ENCODE measurements at regions not wholly inside any gene's neighbourhood (a gene's known extent, or its start where the extent isn't known, plus 50 kb on each side); places are given as distances from the start of the nearest gene placed in this dataset.
"Not testable (repeated sequence)": the region's sequence is repeated elsewhere in the genome, so short reads cannot be mapped to it uniquely, and the experiment has no call there.

- DNase-seq (ENCODE audit: low read depth): no peak
These were observed 794.4 kb downstream of the CDH18 start for GRCh38 chr5:19193631-19194030.

DNA sequence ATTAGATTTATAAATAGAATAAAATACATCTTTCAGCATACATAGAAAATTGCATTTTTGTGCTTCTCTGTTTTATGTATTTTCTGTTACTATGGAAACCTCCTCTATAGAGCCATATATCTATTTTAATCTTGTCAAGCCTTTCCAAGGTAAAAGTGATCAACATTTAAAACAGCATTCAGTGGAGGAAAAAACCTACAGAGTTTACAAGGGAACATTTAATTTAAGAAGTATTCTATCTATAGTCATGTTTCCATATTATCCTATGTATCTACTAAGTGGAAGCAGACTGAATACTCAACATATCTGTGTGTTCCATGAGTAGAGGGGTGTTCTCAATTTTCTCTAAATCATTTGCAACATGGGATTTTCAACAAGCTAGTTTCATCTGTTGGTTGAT lies 791.4 kb downstream of the CDH18 start:
- no peak for DNase-seq (ENCODE audit: low read depth)

GRCh38 chr5:19200251-19200650 lies 787.7 kb downstream of the CDH18 start:
- no peak for DNase-seq (ENCODE audit: low read depth)

DNA sequence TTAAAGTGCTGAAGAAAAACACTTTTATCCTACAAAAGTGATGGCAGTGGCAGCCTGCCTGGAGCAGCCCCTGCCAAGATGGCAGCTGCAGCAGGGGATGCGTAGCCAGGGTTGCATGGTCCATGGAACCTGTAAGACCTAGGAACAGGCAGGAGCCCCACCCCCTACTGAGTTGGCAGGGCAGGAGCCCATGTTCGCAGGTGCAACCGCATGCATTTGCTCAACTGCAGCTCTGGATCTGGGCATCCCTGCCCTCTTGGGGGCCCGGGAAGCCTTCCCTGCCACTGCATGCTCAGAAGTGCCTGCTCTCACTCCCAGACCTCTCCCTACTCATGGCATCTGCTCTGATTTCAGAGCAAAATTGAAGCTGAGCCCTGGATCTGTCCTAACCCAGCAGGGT lies 779.6 kb downstream of the CDH18 start:
- DNase-seq (ENCODE audit: low read depth): no peak

- no peak for DNase-seq (ENCODE audit: low read depth)
These were observed 777.1 kb downstream of the CDH18 start for GRCh38 chr5:19210886-19211285.

DNA sequence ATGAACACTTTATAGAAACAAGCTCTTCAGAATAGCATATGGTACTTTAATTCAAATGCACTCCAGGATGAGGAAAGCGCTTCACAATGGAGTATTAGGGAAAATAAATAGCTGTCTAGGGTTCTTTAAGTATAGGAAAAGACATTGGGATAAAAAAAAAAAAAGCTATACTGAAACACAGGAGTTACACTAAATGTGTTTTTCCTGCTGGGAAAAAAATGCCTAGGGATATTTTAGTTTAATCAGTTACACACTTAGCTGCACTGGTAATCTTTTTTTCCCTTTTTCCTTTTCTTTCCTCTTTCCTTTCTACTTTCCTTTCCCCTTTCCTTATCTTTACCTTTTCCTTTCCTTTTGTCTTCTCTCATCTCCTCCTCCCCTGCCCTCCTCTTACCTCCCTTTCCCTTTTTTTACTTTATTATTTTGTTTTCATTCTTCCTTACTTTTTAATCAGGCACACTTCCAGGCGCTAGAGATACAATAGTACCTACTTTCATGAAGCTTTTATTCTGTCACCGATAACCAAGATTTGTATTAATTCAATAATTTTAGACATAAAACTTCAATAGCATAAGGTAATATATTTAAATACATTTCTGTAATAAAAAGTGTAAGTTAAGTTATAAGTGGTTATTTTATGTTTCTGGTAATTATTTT lies 758.7 kb downstream of the CDH18 start:
- no peak for DNase-seq (ENCODE audit: low read depth)

- no peak for DNase-seq (ENCODE audit: low read depth)
These were observed 754.4 kb downstream of the CDH18 start for GRCh38 chr5:19233573-19233972.

DNA sequence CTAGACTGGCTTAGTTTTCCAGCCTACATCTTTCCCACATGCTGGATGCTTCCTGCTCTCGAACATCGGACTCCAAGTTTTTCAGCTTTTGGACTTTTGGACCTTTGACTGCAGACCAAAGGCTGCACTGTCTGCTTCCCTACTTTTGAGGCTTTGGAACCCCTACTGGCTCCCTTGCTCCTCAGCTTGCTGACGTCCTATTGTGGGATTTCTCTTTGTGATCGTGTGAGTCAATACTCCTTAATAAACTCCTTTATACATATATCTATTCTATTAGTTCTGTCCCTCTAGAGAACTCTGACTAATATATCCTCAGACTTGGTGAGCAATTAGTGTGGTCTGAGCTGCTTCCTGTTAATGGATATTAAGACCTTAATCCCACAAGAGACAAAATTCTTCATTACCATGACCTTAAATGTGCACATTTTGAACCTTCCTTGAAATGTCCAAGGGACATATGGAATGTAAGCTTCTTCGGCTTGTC lies 752.9 kb downstream of the CDH18 start:
- DNase-seq (ENCODE audit: low read depth): peak; percentile 26

GRCh38 chr5:19240170-19240569 lies 747.8 kb downstream of the CDH18 start:
- peak; percentile 78 for DNase-seq (ENCODE audit: low read depth)

DNA sequence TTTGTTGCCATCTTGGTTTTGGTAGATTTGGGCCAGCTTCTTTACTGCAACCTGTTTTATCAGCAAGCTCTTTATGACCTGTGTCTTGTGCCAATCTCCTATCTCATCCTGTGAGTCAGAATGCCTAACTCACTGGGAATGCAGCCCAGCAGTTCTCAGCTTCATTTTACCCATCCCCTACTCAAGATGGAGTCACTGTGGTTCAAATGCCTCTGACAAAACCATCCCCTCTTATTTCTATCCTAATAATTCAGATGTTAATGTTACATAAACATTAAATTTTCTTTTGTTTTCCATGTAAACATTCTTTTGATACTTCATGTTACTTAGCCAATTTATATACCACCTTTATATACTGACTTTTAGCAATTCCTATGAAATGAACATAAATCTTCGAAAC lies 746.3 kb downstream of the CDH18 start:
- DNase-seq (ENCODE audit: low read depth): peak; percentile 72

DNA sequence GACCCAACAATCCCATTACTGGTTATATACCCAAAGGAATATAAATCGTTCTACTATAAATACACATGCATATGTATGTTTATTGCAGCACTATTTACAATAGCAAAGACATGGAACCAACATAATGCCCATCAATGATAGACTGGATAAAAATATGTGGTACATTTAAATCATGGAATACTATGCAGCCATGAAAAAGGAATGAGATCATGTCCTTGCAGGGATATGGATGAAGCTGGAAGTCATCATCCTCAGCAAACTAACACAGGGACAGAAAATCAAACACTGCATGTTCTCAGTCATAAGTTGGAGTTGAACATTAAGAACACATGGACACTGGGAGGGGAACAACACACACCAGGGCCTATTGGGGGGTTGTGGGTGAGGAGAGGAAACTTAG lies 741.8 kb downstream of the CDH18 start:
- not testable (repeated sequence) for DNase-seq (ENCODE audit: low read depth)

DNA sequence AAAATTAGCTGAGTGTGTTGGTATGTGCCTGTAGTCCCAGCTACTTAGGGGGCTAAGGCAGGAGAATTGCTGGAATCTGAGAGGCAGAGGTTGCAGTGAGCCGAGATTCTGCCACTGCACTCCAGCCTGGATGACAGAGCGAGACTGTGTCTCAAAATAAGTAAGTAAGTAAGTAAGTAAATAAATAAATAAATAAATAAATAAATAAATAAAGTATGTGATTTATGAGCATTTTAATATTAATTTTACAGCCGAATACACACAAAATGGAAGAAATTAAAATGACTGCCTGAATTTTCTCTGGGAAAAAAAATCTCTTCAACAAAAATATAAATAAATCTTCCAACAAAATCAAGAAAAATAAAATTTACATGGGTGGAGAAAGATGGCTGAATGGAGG lies 740.7 kb downstream of the CDH18 start:
- no peak for DNase-seq (ENCODE audit: low read depth)

DNA sequence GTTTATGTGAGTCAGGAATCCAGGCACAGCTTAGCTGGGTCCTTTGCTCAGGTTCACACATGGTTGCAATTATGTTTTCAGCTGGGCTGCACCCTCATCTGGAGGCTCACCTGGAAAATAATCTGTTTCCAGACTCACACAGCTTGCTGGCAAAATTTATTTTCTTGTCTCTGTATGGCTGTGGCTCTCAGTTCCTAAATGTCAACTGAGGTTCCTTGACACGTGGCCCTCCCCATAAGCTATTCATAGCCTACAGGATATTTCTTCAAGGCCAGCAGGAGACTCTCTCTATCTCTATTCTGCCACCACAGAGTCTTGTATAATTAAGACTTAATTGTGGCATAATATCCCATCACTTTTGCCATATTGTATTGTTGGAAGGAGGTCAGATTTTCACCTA lies 732.0 kb downstream of the CDH18 start:
- peak; percentile 46 for DNase-seq (ENCODE audit: low read depth)

GRCh38 chr5:19258686-19259085 lies 729.3 kb downstream of the CDH18 start:
- DNase-seq (ENCODE audit: low read depth): no peak

- DNase-seq (ENCODE audit: low read depth): no peak
These were observed 726.1 kb downstream of the CDH18 start for GRCh38 chr5:19261879-19262278.

DNA sequence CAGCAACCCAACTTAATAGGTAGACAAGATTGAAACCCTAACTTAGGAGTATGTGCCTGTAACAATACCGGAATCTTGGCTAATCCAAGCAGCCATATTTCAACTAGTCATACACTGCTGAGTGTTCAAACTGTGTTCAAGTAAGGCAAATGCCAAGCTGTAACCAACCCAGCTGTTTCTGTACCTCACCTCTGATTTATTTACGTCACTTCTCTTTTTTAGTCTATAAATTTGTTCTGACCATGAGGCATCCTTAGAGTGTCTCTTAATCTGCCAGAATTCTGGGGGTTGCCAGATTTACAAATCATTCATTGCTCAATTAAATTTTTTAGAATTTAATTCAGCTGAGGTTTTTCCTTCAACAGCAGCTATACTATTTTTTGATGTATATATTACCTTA lies 723.2 kb downstream of the CDH18 start:
- DNase-seq (ENCODE audit: low read depth): no peak

DNA sequence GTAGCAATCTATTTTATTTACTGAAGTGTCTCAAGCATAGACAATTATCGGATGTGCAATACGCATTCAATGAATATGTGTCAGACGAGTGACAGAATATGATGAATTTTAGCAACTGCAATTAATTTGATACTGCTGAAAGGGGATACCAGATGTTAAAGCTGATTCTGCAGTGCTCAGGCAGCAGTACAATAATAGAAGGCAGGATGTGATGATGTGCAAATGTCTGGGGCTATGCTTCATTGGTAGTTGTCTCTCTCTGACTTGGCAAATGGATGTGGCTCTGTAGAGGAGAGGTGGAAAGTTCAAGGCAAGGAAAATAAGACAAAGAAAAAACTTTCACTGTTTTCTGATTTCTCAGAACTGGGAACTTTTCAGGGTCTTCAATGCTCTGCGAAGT lies 721.2 kb downstream of the CDH18 start:
- DNase-seq (ENCODE audit: low read depth): no peak

GRCh38 chr5:19270153-19270552 lies 717.8 kb downstream of the CDH18 start:
- peak; percentile 8 for DNase-seq (ENCODE audit: low read depth)

DNA sequence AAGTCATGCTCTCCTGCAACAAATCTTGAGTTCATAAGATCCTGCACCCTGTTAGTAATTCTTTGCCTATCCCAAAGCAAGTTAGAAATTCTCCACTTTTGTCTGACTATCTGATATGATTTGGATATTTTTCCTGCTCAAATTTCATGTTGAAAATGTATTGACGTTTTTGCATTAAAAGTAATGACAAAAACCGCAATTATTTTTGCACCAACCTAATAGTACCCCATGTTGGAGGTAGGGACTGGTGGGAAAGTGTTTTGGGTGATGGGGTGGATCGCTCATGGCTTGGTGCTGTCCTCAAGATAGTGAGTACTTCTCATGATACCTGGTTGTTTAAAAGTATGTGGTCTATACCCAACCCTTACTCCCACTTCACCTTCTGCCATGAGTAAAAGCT lies 713.4 kb downstream of the CDH18 start:
- no peak for DNase-seq (ENCODE audit: low read depth)

DNA sequence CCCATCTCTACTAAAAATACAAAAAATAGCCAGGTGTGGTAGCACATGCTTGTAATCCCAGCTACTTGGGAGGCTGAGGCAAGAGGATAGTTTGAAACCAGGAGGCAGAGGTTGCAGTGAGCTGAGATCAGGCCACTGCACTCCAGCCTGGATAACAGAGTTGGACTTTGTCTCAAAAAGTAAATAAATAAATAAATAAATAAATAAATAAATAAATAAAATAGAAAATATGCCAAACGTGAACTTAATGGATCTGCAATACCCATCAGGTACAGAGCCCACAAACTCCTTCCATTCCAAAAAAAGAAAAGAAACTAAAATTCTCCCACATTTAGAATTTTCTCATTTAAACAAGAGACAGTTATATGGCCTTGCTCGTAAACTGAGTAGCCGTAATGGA lies 702.7 kb downstream of the CDH18 start:
- no peak for DNase-seq (ENCODE audit: low read depth)

DNA sequence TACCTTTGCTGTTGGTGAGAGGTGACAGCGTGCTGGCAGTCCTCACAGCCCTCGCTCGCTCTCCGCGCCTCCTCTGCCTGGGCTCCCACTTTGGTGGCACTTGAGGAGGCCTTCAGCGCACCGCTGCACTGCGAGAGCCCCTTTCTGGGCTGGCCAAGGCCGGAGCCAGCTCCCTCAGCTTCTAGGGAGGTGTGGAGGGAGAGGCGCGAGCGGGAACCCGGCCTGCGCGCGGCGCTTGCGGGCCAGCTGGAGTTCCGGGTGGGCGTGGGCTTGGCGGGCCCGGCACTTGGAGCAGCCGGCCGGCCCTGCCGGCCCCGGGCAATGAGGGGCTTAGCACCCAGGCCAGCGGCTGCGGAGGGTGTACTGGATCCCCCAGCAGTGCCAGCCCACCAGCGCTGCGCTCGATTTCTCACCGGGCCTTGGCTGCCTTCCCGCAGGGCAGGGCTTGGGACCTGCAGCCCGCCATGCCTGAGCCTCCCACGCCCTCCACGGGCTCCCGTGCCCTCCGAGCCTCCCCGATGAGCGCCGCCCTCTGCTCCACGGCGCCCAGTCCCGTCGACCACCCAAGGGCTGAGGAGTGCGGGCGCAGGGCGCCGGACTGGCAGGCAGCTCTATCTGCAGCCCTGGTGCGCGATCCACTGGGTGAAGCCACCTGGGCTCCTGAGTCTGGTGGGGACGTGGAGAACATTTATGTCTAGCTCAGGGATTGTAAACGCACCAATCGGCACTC lies 700.3 kb downstream of the CDH18 start:
- DNase-seq (ENCODE audit: low read depth): not testable (repeated sequence)

DNA sequence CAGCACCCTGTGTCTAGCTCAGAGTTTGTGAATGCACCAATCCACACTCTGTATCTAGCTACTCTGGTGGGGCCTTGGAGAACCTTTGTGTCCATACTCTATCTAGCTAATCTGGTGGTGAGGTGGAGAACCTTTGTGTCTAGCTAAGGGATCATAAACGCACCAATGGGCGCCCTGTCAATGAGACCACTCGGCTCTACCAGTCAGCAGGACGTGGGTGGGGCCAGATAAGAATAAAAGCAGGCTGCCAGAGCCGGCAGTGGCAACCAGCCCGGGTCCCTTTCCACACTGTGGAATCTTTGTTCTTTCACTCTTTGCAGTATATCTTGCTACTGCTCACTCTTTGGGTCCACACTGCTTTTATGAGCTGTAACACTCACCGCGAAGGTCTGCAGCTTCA lies 699.7 kb downstream of the CDH18 start:
- DNase-seq (ENCODE audit: low read depth): not testable (repeated sequence)

DNA sequence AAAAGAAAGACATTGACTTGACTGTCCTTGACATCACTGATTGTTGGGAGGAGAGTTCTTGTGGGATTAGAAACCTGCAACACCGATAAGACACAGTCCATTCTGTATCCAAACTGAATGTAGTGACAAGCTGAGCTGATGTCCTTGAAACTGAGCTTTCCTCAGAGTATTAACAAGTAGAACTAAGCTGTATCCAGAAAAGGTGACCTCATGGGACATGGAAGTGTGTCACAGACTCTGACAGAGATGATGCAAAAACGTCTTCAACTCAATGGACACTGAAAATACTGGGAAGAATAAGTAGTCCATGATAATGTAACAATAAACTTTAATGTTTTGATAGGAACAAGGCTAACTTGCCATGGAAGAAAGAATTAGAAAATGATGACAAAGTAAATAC lies 690.1 kb downstream of the CDH18 start:
- DNase-seq (ENCODE audit: low read depth): no peak

DNA sequence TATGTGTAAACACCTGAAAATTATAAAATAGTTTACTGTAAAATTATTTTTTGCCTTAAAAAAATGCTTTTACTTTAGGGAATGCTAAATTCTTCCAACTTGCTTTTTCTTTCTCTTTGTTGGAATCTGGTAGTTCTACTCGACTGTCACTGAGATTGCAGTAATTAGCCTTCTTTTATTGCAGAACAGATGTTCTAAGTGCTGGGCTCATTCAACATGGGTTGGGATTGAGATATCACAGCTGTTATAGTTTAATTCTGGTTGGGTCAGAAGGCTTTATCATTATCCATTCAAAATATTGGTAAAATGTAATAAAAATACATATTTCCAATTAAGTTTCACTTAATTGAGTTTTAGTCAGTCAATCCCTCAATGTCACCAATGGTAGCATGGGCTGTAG lies 686.7 kb downstream of the CDH18 start:
- no peak for DNase-seq (ENCODE audit: low read depth)

Data from M059J (cell line).